SIG-M5 treated with dmso at 0.1 percent for 504 hours (cell line): ENCODE measurements at regions not wholly inside any gene's neighbourhood (a gene's known extent, or its start where the extent isn't known, plus 50 kb on each side); places are given as distances from the start of the nearest gene placed in this dataset.
A peak's percentile ranks its signal among the peaks of the same experiment; 100 is the strongest.

Source experiments
- DNase-seq: peaks from one replicate; lab custom pipeline; 2025; ENCODE audit not compliant: unreplicated experiment; lab: John Stamatoyannopoulos, UW

DNA sequence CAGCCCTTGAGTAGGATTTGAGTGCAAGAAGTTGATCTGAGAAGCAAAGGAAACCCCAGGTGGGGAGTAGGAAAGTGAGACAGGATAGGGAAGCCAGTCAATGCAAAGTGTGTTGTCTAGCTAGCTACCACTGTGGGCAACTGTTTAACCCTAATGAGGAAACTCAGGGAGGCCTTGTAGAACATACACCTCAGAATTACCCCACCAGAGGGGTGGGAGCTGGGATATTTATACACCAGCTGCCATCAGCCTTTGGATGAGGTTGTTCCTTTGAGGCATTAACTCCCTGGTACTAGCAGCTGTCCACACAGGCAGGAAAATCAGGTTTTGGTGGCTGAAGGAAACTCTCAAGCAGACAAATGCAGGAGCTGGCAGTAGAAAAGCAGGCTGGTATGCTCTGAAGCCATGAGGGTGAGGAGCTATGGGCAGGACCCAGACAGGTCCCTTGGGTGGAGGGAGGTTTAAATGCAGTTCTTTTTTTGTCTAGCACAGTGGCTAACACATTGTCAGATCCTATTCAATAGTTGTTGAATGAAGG lies 60.1 kb upstream of the ARID5B start:
- DNase-seq = peak; percentile 1

DNA sequence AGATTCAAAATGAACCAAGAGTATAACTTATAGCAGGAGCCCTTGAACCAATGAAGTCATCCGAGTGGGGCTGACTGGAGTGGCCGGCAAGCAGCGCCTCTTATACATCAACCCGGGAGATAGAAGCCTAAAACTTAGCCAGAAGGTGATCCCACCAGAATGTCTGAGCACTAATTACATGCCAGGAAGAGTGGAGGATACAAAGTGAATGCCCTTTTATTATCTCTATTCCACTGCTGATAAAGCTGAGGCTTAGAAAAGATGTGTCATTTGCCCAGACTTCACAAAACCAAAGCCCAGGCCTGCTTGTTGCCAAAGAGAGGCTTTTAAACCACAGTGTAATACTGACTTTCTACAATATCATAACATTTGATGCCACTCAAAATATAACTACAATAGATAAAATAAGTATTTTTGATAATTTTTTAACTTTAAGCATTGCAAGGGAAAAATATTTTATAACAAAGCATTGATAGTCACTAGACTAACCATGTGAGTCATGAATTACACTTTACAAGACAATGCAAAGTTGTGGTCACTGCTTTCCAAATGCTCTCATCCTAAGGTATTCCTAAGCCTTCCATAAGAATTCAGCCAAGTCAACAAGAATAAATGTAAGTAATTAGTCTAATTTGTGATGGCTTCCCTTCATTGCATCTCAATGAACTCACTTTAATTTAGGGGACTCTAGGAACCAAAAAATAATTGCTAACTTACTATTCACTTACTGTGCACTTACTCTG lies 58.6 kb upstream of the ARID5B start:
- no peak for DNase-seq

DNA sequence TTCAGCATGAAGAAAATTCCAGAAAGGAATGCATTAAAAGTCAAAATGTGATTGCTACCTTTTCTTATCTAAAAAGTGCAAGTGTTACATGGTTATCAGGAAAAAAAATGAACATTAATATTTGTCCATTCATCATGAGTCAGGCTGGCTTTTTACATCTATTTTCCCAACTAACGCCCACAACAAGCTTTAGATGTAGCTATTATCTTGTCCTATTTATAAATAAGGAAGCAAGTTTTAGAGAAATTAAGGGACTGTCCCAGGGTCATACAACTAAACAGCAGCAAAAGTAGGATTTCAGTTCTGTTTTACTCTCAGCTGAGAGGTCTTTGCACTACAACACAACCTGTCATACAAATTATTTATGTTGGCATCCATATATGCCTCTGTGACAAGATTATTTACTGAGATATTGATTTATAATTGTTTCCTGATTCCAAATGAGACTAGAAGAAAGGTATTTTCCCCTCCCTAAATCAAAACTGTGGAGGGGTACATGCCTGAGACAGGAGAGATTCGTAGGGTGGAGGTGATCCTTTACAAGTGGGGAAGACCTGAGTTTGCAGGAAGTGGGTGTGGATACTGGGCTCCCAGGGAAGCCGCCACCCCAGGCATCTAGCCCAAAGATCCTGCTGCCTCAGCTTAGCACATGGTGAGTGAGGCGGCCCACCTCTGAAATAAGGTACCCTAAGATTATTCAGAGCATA lies 57.2 kb upstream of the ARID5B start:
- no peak for DNase-seq

DNA sequence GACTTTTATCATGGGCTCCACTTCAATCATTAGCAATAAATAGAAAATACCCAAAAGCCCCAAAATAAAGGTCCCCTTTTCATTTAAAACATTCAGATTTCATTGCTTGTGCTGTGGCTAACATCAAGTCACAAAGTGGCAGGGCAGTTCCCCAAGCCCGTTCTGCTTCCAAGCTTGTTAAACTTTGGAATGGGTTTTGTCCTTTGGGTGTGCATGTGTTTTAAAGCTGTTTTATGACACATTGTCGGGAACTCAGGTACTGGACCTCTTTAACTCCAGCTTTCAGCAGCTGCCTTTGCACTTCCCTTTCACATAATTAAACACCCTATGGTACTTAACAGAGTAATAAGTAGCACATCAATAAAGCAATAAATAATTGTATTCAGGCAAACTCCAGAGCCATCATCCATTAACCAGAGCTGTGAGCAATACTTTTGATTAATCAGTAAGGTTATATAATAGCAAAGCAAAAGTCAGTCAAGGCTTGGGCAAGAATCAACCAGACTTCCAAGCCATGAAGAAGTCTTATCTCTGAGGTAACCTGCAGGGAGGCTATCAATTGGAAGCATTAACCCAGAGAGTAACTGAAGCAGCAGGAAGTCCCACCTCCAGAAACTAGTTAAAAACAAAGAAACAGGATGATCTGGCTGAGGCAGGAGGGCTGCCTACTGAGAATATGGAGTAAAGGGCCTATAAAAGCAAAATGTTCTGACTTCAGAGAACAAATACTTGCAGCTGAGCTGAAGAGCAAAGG lies 56.1 kb upstream of the ARID5B start:
- no peak for DNase-seq

DNA sequence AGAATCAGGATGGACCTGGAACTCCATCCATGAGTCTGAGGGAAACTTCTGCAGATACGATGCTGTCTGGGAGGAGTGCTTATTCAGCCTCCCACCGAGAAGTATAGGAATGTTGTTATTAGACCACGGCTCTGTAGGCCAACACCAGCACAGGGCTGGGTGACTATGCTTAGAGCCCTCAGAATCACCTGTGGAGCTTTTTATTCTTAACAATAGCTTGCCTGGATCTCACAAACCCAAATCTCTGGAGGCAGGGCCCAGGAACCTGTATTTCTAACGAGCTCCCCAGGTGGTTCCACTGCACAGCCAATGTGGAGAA lies 55.6 kb upstream of the ARID5B start:
- DNase-seq = no peak

DNA sequence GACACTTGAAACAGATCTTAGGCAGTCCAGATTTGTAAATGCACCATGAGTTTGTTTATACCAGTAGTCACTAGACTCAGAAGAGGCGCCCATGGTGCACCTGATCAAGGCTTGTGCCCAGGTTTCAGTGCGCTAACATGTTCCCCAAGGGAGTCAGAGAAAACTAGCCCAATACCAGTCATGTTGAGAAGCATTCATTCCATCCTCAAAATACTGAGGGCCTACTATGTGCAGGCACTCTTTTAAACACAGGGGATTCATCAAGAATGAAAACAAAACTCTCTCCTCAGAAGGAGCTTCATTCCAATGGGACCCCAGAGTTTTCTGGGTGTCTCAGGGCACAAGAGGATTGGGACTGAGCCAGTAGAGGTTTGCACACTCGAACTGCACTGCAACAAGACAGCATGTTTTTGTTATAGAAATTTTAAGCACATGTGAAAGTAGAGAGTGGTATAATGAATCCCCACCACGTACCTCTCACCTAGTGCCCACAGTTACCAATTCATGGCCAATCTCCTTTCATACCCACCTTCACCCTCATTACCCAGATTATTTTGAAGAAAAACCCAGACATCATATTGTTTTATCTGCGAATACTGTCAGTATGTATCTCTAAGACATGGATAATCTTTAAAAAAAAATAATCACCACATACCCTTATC lies 55.0 kb upstream of the ARID5B start:
- DNase-seq = no peak

DNA sequence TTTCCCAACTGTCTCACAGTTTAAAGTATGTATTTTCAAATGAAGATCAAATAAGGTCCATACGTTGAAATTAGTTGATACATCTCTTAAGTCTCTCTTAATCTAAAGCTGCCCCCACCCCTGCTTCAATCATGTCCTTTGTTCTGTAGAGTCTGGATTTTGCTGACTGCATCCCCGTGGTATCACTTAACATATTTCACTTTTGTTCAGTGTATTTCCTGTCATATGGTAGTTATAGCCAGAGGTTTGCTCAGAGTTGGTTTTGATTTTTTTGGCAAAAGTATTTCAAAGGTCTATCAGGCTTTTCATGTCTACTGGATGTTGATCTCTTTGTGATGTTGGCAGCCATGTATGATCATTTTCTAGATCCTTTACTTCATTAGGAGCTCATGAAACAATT lies 54.4 kb upstream of the ARID5B start:
- no peak for DNase-seq

DNA sequence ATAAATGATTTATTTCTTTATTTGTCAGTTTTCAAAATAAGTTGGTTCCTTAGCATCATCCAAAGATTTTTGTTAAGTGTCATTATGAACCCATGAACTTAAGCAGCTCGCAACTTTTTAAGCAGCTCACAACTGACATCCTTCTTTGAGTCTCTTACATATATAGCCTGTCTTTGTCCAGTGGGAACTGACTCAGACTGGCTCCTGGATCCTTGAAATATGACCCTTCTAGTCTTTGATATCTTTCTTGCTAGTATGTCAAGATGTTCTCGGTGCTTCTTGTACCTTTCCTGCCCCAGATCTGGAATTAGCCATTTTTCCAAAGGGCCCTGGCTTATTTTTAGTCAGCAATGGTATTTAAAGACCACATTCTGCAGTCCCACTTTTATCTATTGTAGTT lies 53.9 kb upstream of the ARID5B start:
- DNase-seq = no peak

DNA sequence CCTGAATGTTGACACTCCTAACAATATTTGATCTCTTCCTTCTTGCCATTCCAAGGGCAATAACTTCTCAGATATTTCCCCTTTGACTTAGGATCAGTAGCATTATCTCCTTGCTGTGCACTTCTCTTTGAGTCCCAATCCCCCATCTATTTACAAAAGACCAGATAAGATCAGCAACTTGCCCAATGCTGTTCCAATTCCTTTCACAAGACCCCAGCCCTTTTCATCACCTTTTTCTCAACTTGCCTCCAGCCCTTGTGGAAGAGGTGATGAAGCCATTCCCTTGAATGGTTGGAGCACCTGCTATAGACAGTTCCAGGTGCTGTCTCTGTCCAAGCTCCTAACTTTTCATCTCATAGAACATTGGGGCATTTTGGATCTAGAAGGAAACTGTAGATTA lies 51.1 kb upstream of the ARID5B start:
- no peak for DNase-seq
